CD4-positive, alpha-beta T cell treated with Interleukin-1 beta for 1 hour (primary cell): ENCODE measurements at regions not wholly inside any gene's neighbourhood (a gene's known extent, or its start where the extent isn't known, plus 50 kb on each side); places are given as distances from the start of the nearest gene placed in this dataset.
"Not testable (repeated sequence)": the region's sequence is repeated elsewhere in the genome, so short reads cannot be mapped to it uniquely, and the experiment has no call there.

ENCODE experiments used
- DNase-seq, 2 donors: peaks; one replicate each; pipeline ENCODE4 v3.0.0-alpha.2; 2020 to 2022

- DNase-seq, result not testable (repeated sequence)
Observed at GRCh38 chr13:18624061-18624460, 557.6 kb downstream of the TUBA3C start.

DNA sequence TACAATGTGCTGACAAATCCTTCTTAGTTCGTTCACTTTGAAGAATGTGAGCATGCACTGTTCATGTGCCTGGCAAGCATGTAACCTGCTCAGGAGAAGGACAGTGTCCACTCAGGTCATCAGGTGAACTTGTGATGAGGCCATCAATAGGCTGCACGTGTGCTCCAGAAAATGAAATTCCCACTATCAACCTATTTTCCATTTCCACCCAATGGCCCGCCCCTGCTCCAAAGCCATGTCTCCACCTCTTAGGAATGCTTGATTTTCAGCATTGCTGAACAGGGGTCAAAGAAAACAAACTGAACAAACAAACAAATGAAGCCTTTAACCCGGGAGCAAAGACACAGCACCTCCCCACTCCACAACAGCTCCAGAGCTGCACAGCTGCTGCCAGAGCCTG, 563.2 kb downstream of the TUBA3C start:
- not testable (repeated sequence) for DNase-seq

DNA sequence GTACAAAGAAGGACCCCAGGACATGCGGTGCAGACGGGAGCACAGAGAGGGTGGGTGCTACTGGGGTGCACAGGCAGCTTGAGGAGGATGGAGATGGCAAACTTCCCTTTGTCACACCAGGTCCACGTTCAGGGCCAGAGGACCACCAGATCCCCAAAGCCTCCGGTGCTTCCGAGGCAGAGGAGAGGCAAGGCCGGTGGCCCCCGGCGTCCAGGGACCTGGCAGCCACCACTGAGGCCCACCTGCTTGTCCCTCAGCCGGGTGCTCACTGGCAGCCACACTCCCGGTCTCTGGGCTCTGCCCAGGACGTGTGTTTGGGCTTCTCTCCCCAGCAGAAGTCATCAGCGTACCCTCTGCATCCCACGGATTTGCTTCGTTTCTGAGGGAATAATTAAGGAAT, 571.1 kb downstream of the TUBA3C start:
- not testable (repeated sequence) for DNase-seq

GRCh38 chr13:18609371-18609770, 572.3 kb downstream of the TUBA3C start:
- DNase-seq, result not testable (repeated sequence)

DNA sequence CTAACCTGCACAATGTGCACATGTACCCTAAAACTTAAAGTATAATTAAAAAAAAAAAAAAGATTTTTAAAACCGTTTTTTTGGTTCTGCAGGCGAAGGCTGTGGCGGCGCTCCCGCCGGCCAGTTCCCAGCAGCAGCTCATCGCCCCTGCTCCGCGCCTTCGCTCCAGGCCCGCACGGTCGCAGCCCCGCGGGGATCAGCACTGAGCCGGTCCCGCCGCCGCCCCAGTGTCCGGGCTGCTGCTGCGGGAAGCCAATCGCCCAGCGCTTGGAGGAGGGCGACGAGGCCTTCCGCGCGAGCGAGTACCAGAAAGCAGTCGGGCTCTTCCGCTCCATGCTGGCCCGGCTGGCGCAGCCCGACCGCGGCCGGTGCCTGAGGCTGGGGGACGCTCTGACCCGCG, 572.8 kb downstream of the TUBA3C start:
- DNase-seq, result not testable (repeated sequence)

- not testable (repeated sequence) for DNase-seq
Observed at GRCh38 chr13:18600366-18600765, 581.3 kb downstream of the TUBA3C start.

GRCh38 chr13:18599791-18600211, 581.8 kb downstream of the TUBA3C start:
- not testable (repeated sequence) for DNase-seq

DNA sequence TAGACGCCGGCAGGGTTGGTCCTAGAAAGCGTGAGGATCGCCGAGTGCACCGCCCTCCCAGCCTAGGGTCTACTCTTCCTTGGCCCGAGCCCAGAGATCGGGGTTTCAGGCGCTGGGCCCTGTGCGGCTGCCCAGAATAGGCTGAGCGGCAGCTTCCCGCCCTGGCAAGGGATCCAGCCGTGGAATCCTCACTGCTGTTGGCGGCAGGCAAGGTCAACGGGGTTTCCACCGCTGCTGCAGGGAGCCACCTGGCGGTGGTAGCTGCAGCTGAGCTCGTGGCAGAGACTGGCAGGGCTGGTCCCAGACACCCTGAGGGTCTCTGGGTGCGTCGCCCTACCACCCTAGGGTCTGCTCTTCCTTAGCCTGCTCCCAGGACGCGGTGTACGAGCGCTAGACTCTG, 583.1 kb downstream of the TUBA3C start:
- DNase-seq, result not testable (repeated sequence)

DNA sequence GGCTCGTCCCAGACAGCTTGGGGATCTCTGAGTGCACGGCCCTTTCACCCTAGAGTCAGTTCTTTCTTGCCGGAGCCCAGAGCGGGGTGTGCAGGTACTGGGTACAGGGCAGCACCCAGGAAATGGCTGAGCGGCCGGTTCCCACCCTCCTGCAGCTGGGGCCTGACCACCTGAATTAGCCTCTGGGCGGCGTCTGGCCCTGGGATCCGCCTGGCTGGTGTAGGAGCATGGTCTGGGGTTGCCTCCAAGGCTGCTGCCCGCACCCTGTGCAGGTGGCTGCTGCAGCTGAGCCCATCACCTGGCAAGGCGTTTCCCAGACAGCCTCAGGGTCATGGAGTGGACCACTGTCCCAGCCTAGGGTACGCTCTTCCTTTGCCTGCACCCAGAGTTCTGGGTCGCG, 583.7 kb downstream of the TUBA3C start:
- DNase-seq, result not testable (repeated sequence)

DNA sequence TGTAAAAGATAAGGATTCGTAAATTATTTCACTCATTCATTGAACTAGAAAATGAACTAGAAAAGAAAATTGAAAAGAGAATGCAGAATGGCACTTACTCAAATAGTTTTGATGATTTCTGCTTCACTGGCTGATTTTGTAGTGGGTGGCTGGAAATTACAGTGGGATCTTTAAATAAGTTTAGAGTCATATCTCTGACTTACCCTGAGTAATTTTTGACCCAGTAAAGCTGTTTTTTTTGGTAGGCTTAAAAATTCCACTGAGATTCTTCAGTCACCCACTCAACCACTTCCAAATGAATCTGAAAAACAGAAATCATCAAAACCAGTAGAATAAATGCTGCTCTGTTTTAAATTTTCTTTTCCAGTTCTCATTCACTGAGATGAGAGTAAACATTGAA, 604.5 kb downstream of the TUBA3C start:
- not testable (repeated sequence) for DNase-seq

DNA sequence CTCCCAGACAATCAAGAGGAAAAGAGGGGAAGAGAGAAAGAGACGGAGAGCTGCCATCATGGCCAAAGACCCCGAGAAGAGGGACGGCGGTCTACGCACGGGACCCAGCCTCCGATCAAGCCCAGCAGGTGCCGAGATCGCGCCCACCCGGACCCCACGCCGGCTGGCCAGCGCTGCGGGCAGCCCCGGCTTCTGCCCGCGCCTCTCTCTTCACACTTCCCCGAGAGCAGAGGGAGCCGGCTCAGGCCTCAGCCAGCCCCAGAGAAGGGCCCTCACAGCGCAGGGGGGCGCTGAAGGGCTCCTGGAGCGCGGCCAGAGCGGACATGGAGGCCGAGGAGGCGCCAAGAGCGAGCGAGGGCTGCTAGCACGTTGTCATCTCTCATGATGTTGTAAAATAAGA, 613.7 kb downstream of the TUBA3C start:
- not testable (repeated sequence) for DNase-seq
